Fibroblast of mammary gland (primary cell): ENCODE measurements at regions not wholly inside any gene's neighbourhood (a gene's known extent, or its start where the extent isn't known, plus 50 kb on each side); places are given as distances from the start of the nearest gene placed in this dataset.
"Not testable (repeated sequence)": the region's sequence is repeated elsewhere in the genome, so short reads cannot be mapped to it uniquely, and the experiment has no call there.

Experiments used
- DNase-seq: peaks from one replicate; pipeline ENCODE4 v3.0.0-alpha.2; 2010; ENCODE audit warnings: low read depth
- H3K4me3 ChIP-seq: 2 replicates; pipeline ENCODE4 v1.5.1; 2011; ENCODE audit warnings: low read depth, mild to moderate bottlenecking, low read length, moderate library complexity; ENCODE audit not compliant: control insufficient read depth
- CTCF ChIP-seq: conservative IDR thresholded peaks from 2 replicates; pipeline ENCODE4 v1.5.1; 2011; ENCODE audit warnings: low read depth, low read length, inconsistent platforms; ENCODE audit not compliant: control insufficient read depth, insufficient read depth

DNA sequence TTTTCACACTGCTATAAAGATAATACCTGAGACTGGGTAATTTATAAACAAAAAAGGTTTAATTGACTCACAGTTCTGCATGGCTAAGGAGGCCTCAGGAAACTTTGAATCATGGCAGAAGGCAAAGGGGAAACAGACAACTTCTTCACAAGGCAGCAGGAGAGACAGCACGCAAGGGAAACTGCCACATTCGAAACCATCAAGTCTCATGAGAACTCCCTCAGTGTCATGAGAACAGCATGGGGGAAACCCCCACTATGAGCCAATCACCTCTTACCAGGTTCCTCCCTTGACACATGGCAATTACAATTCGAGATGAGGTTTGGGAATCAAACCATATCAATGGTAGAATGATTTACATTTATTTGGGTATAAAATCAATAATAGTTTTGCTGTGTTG, 558.5 kb downstream of the TMTC2 start:
- no peak for TF ChIP-seq CTCF
- no peak for DNase-seq
- no peak overlapping the region for H3K4me3 ChIP-seq

GRCh38 chr12:83244001-83244400, 557.3 kb downstream of the TMTC2 start:
- no peak overlapping the region for H3K4me3 ChIP-seq
- TF ChIP-seq CTCF: no peak
- no peak for DNase-seq

- not testable (repeated sequence) for H3K4me3 ChIP-seq, DNase-seq
These were observed 547.3 kb downstream of the TMTC2 start for GRCh38 chr12:83233987-83234386.

GRCh38 chr12:83226960-83227359, 540.3 kb downstream of the TMTC2 start:
- not testable (repeated sequence) for H3K4me3 ChIP-seq, DNase-seq

- no peak overlapping the region for H3K4me3 ChIP-seq
- TF ChIP-seq CTCF: no peak
- no peak for DNase-seq
These were observed 539.1 kb downstream of the TMTC2 start for GRCh38 chr12:83225806-83226205.

DNA sequence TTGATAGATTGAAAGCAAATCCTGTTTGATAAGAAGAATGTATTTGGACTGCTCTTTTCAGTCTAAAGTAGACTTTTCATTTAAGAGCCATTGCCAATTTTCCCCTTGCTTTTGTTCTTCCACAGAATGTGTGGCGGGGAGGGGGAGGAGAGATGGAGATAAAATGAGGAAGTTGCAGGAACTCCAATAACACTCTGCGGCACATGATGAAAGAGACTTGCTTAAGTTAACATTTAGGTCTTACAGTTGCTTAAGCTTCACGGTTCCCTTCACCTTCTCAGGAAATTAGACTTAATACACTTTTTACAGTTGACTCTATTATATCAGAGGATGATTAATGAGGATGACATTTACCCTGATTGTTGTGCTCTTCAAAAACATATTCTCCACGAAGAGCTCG, 537.3 kb downstream of the TMTC2 start:
- no peak overlapping the region for H3K4me3 ChIP-seq
- no peak for DNase-seq
- no peak for TF ChIP-seq CTCF

DNA sequence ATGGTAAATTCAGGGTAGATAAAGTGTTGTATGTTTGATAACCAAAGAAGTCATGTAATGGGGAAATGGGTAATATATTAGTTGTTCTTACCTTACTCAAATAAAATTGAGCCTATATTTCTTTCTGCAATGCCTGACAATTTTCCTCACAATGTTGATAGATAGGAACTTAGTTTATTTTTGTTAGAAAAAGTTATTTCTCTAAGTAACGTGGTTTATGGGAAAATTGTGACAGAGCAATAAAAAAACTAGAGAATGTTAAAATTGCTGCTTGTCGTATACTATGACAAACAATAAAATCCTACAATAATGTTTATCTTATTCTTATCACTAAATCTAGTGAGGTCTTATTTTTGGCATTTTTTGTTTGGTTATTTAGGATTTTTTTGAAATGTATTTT, 534.1 kb downstream of the TMTC2 start:
- H3K4me3 ChIP-seq: no peak overlapping the region
- no peak for TF ChIP-seq CTCF
- no peak for DNase-seq

GRCh38 chr12:83216230-83216629, 529.5 kb downstream of the TMTC2 start:
- no peak for TF ChIP-seq CTCF
- no peak for DNase-seq
- no peak overlapping the region for H3K4me3 ChIP-seq
